ENCODE measurements at regions not wholly inside any gene's neighbourhood (a gene's known extent, or its start where the extent isn't known, plus 50 kb on each side); places are given as distances from the start of the nearest gene placed in this dataset.

DNA sequence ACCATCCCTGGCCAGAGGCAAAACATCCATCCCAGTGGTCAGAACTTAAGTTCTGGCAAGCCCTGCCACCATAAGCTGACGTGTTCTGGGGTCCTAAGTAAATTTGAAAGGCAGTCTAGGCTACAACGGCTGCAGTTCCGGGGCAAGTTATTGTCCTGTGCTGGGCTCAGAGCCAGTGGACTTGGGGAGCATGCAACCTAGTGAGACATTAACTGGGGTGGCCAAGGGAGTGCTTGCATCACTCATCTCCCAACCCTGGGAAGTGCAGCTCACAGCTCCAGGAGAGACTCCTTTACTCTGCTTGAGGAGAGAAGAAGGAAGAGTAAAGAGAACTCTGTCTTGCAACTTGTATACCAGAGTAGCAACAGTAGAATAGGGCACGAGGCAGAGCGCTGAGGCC is 425.4 kb upstream of the PITX2 start:
- no peak for TF ChIP-seq EZH2 (IDR thresholded peaks at IDR 0.05; ENCODE audit: borderline replicate concordance, low read depth, low read length, severe bottlenecking)
- TF ChIP-seq, protein P1, sequence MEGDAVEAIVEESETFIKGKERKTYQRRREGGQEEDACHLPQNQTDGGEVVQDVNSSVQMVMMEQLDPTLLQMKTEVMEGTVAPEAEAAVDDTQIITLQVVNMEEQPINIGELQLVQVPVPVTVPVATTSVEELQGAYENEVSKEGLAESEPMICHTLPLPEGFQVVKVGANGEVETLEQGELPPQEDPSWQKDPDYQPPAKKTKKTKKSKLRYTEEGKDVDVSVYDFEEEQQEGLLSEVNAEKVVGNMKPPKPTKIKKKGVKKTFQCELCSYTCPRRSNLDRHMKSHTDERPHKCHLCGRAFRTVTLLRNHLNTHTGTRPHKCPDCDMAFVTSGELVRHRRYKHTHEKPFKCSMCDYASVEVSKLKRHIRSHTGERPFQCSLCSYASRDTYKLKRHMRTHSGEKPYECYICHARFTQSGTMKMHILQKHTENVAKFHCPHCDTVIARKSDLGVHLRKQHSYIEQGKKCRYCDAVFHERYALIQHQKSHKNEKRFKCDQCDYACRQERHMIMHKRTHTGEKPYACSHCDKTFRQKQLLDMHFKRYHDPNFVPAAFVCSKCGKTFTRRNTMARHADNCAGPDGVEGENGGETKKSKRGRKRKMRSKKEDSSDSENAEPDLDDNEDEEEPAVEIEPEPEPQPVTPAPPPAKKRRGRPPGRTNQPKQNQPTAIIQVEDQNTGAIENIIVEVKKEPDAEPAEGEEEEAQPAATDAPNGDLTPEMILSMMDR (IDR thresholded peaks at IDR 0.05; ENCODE audit: borderline replicate concordance, extremely low read depth, low read length, poor library complexity, severe bottlenecking): no peak

Measured in DND-41 (cell line).